Colonic mucosa (tissue), 4 donors: ENCODE measurements at regions not wholly inside any gene's neighbourhood (a gene's known extent, or its start where the extent isn't known, plus 50 kb on each side); places are given as distances from the start of the nearest gene placed in this dataset.
"Not testable (repeated sequence)": the region's sequence is repeated elsewhere in the genome, so short reads cannot be mapped to it uniquely, and the experiment has no call there.

Experiments used
- DNase-seq: peaks from one replicate; pipeline ENCODE4 v3.0.0-alpha.2; 2020
- H3K27ac ChIP-seq: fragments of 200-600 bp; one replicate; pipeline ENCODE4 v1.8.0; 2021
- H3K27me3 ChIP-seq: fragments of 200-600 bp; one replicate; pipeline ENCODE4 v1.8.0; 2021
- H3K36me3 ChIP-seq: fragments of 200-600 bp; one replicate; pipeline ENCODE4 v1.8.0; 2021
- H3K4me1 ChIP-seq: fragments of 200-600 bp; one replicate; pipeline ENCODE4 v1.8.0; 2021; ENCODE audit warnings: mild to moderate bottlenecking
- H3K4me3 ChIP-seq: fragments of 200-600 bp; one replicate; pipeline ENCODE4 v1.8.0; 2021
- H3K9ac ChIP-seq, 2 donors: one replicate each; pipeline ENCODE4 v1.7.0; 2013; ENCODE audit warnings: control low read depth in 2 of 2, low read depth in 2 of 2, low read length in 2 of 2
- H3K9me3 ChIP-seq: fragments of 200-600 bp; one replicate; pipeline ENCODE4 v1.8.0; 2021
- CTCF ChIP-seq: fragments of 200-600 bp; IDR thresholded peaks from one replicate; pipeline ENCODE4 v1.8.0; 2022; ENCODE audit warnings: antibody characterized with exemption, mild to moderate bottlenecking
- intact Hi-C: fragments of 100-400 bp; cut with DNase I; formaldehyde crosslinking; loops from one replicate; pipeline ENCODE4 v1.14.1; 2022
- donor health status: healthy.
- donor health status: DM: no; HTN: no; CAD: no.
- donor health status: DM: no; HTN: no; CAD: no.

- intact Hi-C loops: no loop called here
- Histone ChIP-seq H3K4me1 (no peaks in the 10 kb centered on the region), H3K27ac (no peak overlapping the region), H3K9me3 (no peaks in the 10 kb centered on the region), H3K36me3 (no peaks in the 10 kb centered on the region), H3K9ac (no peak overlapping the region), H3K4me3 (no peak overlapping the region), H3K27me3 (no peaks in the 10 kb centered on the region)
- no peak for DNase-seq
- TF ChIP-seq CTCF: no peak
These were observed 1329.5 kb upstream of the TMEM132C start for GRCh38 chr12:126937431-126937830.

- H3K36me3 ChIP-seq: no peaks in the 10 kb centered on the region
- H3K27ac ChIP-seq: no peak overlapping the region
- no peak for DNase-seq
- H3K9me3 ChIP-seq: no peaks in the 10 kb centered on the region
- TF ChIP-seq CTCF: no peak
- no peak overlapping the region for H3K9ac ChIP-seq
- no peaks in the 10 kb centered on the region for H3K4me1 ChIP-seq
- intact Hi-C loops: no loop called here
- H3K4me3 ChIP-seq: no peak overlapping the region
- no peaks in the 10 kb centered on the region for H3K27me3 ChIP-seq
These were observed 1322.3 kb upstream of the TMEM132C start for GRCh38 chr12:126944684-126945083.

- H3K36me3 ChIP-seq, H3K4me1 ChIP-seq, H3K27me3 ChIP-seq, H3K9ac ChIP-seq, H3K9me3 ChIP-seq, DNase-seq, intact Hi-C loops, H3K27ac ChIP-seq, H3K4me3 ChIP-seq: not testable (repeated sequence)
These were observed 1320.0 kb upstream of the TMEM132C start for GRCh38 chr12:126946958-126947357.

GRCh38 chr12:126949558-126949957 is 1317.4 kb upstream of the TMEM132C start:
- intact Hi-C loops: no loop called here
- no peaks in the 10 kb centered on the region for H3K27me3 ChIP-seq
- no peak overlapping the region for H3K4me3 ChIP-seq
- no peak overlapping the region for H3K9ac ChIP-seq
- no peaks in the 10 kb centered on the region for H3K9me3 ChIP-seq
- no peak for DNase-seq
- TF ChIP-seq CTCF: no peak
- H3K27ac ChIP-seq: no peak overlapping the region
- H3K4me1 ChIP-seq: no peaks in the 10 kb centered on the region
- H3K36me3 ChIP-seq: no peaks in the 10 kb centered on the region

GRCh38 chr12:126950266-126950665 is 1316.7 kb upstream of the TMEM132C start:
- H3K27me3 ChIP-seq: no peaks in the 10 kb centered on the region
- no peak overlapping the region for H3K27ac ChIP-seq
- H3K36me3 ChIP-seq: no peaks in the 10 kb centered on the region
- TF ChIP-seq CTCF: no peak
- H3K4me1 ChIP-seq: no peaks in the 10 kb centered on the region
- no peak for DNase-seq
- intact Hi-C loops: no loop called here
- H3K9me3 ChIP-seq: no peaks in the 10 kb centered on the region
- no peak overlapping the region for H3K9ac ChIP-seq
- no peak overlapping the region for H3K4me3 ChIP-seq

- DNase-seq: no peak
- Histone ChIP-seq H3K9ac (no peak overlapping the region), H3K9me3 (no peaks in the 10 kb centered on the region), H3K36me3 (no peaks in the 10 kb centered on the region), H3K27me3 (no peaks in the 10 kb centered on the region), H3K4me1 (no peaks in the 10 kb centered on the region), H3K27ac (no peak overlapping the region), H3K4me3 (no peak overlapping the region)
- TF ChIP-seq CTCF: no peak
- intact Hi-C loops: no loop called here
These were observed 1314.6 kb upstream of the TMEM132C start for GRCh38 chr12:126952096-126953007.
